CD4-positive, CD25-positive, alpha-beta regulatory T cell (primary cell): ENCODE measurements at regions not wholly inside any gene's neighbourhood (a gene's known extent, or its start where the extent isn't known, plus 50 kb on each side); places are given as distances from the start of the nearest gene placed in this dataset.
"Not testable (repeated sequence)": the region's sequence is repeated elsewhere in the genome, so short reads cannot be mapped to it uniquely, and the experiment has no call there.

ENCODE experiments used
- ATAC-seq, 2 donors: fragments of 150-1000 bp; cut with Tn5 transposase; one replicate each; pipeline ENCODE4 v1.10.0; 2021; ENCODE audit warnings: low read depth in 2 of 2, moderate number of reproducible peaks in 2 of 2, moderate library complexity in 1 of 2
- DNase-seq, 3 donors: peaks; one replicate each; pipeline versions ENCODE4 v3.0.0 to v3.0.0-alpha.2; 2012 to 2022; ENCODE audit warnings: mixed read lengths in 1 of 3
- H3K27ac ChIP-seq: one replicate; pipeline ENCODE4 v1.7.0; 2013; ENCODE audit warnings: mild to moderate bottlenecking, low read length; ENCODE audit not compliant: insufficient read depth, poor library complexity, severe bottlenecking
- H3K27me3 ChIP-seq: one replicate; pipeline ENCODE4 v1.7.0; 2013; ENCODE audit warnings: low read length; ENCODE audit not compliant: control insufficient read depth, insufficient read depth
- H3K36me3 ChIP-seq: one replicate; pipeline ENCODE4 v1.7.0; 2013; ENCODE audit warnings: mild to moderate bottlenecking, low read length, moderate library complexity; ENCODE audit not compliant: control insufficient read depth, insufficient read depth
- H3K4me1 ChIP-seq: 2 replicates; pipeline ENCODE4 v1.7.0; 2013; ENCODE audit warnings: mild to moderate bottlenecking, low read length; ENCODE audit not compliant: insufficient read depth, control insufficient read depth, poor library complexity, severe bottlenecking
- H3K4me3 ChIP-seq: one replicate; pipeline ENCODE4 v1.7.0; 2013; ENCODE audit warnings: low read depth, mild to moderate bottlenecking, low read length, moderate library complexity
- H3K9me3 ChIP-seq, 2 experiments: 1 replicate in 1 of 2; 2 replicates in 1 of 2; pipeline ENCODE4 v1.7.0; 2013; ENCODE audit warnings: low read length in 2 of 2, mild to moderate bottlenecking in 1 of 2, moderate library complexity in 1 of 2; ENCODE audit not compliant: control insufficient read depth in 2 of 2
- H3K27ac Mint-ChIP-seq, 3 donors: one replicate each; pipeline ENCODE4 v1.8.0; 2020 to 2022; ENCODE audit warnings: mild to moderate bottlenecking in 3 of 3, mixed read lengths in 3 of 3, moderate library complexity in 2 of 3
- H3K27me3 Mint-ChIP-seq: one replicate; pipeline ENCODE4 v1.8.0; 2022; ENCODE audit warnings: mild to moderate bottlenecking, mixed read lengths
- H3K36me3 Mint-ChIP-seq: one replicate; pipeline ENCODE4 v1.8.0; 2020; ENCODE audit warnings: mixed read lengths
- H3K4me1 Mint-ChIP-seq, 4 donors: one replicate each; pipeline ENCODE4 v1.8.0; 2020 to 2022; ENCODE audit warnings: mixed read lengths in 4 of 4, mild to moderate bottlenecking in 1 of 4
- H3K4me3 Mint-ChIP-seq, 4 donors: one replicate each; pipeline ENCODE4 v1.8.0; 2020 to 2022; ENCODE audit warnings: mild to moderate bottlenecking in 4 of 4, mixed read lengths in 4 of 4, moderate library complexity in 3 of 4
- H3K9me3 Mint-ChIP-seq, 7 donors: one replicate each; pipeline ENCODE4 v1.8.0; 2020 to 2022; ENCODE audit warnings: mixed read lengths in 7 of 7, mild to moderate bottlenecking in 3 of 7, moderate library complexity in 2 of 7

GRCh38 chr1:157310805-157311729 lies 172.9 kb upstream of the ETV3 start:
- not testable (repeated sequence) for H3K4me1 Mint-ChIP-seq, H3K4me1 ChIP-seq, H3K36me3 ChIP-seq, ATAC-seq, H3K27me3 ChIP-seq, H3K36me3 Mint-ChIP-seq, H3K9me3 ChIP-seq, H3K27ac Mint-ChIP-seq, H3K27ac ChIP-seq, H3K9me3 Mint-ChIP-seq, H3K4me3 ChIP-seq, H3K4me3 Mint-ChIP-seq
- peak in 1 of 3 donors; percentile 8 for DNase-seq
- peaks cover 18% of the 10 kb centered on the region for H3K27me3 Mint-ChIP-seq

GRCh38 chr1:157310401-157310800 lies 172.2 kb upstream of the ETV3 start:
- peaks cover 0 to 3% (median 0%) of the 10 kb centered on the region in 7 donors for H3K9me3 Mint-ChIP-seq
- no peak overlapping the region for H3K27ac Mint-ChIP-seq
- H3K27me3 ChIP-seq = peaks cover 9% of the 10 kb centered on the region
- H3K36me3 ChIP-seq = no peaks in the 10 kb centered on the region
- no peaks in the 10 kb centered on the region for H3K4me1 ChIP-seq
- H3K27ac ChIP-seq = no peak overlapping the region
- peaks cover 18% of the 10 kb centered on the region for H3K27me3 Mint-ChIP-seq
- H3K9me3 ChIP-seq = no peaks in the 10 kb centered on the region
- H3K4me1 Mint-ChIP-seq = no peaks in the 10 kb centered on the region
- DNase-seq (no peak), ATAC-seq (no peak)
- H3K4me3 ChIP-seq = no peak overlapping the region
- no peaks in the 10 kb centered on the region for H3K36me3 Mint-ChIP-seq
- H3K4me3 Mint-ChIP-seq = no peak overlapping the region

DNA sequence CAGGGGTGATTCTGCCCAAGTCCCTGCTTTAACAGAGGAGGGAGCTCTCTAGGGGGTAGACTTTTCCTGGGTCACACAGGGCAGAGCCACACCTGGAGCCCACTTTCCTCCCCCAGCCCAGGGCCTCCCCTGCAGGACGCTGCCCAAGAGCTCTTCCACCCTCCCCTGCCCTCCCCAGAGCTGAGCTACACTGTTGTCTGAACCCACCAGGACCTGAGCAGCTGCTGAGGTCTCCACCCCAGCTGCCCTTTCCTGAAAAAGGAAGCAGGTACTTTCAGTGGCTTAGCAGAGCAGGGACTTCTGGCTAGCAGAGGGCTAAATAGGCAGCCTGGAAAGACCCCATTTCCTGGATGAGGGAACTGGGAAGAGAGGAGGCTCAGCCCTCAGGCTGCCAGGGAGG lies 169.3 kb upstream of the ETV3 start:
- H3K36me3 ChIP-seq = no peaks in the 10 kb centered on the region
- Mint-ChIP-seq H3K27me3 (peaks cover 18% of the 10 kb centered on the region), H3K9me3 (peaks cover 0 to 2% (median 0%) of the 10 kb centered on the region in 7 donors), H3K27ac (no peak overlapping the region), H3K4me3 (no peak overlapping the region), H3K36me3 (no peaks in the 10 kb centered on the region), H3K4me1 (no peaks in the 10 kb centered on the region)
- ATAC-seq (no peak), DNase-seq (no peak)
- H3K4me1 ChIP-seq = no peaks in the 10 kb centered on the region
- H3K4me3 ChIP-seq = no peak overlapping the region
- peaks cover 5% of the 10 kb centered on the region for H3K27me3 ChIP-seq
- no peak overlapping the region for H3K27ac ChIP-seq
- H3K9me3 ChIP-seq = no peaks in the 10 kb centered on the region

DNA sequence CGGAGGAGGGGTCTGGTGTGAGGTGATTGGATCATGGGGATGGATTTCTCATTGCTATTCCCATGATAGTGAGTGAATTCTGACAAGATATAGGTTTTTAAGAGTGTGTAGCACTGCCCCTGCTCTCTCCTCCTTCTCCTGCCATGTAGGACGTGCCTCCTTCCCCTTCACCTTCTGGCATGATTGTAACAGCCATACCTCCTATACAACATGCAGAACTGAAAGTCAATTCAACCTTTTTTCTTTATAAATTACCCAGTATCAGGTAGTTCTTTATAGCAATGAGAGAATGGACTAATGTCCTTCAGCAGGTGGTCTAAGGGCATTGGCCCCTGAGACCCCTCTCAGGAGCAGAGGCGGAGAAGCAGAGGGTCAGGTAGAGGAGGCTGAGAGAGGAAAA lies 168.7 kb upstream of the ETV3 start:
- no peak overlapping the region for H3K27ac ChIP-seq
- no peak overlapping the region for H3K4me3 Mint-ChIP-seq

GRCh38 chr1:157304271-157304670 lies 166.1 kb upstream of the ETV3 start:
- Mint-ChIP-seq H3K4me3 (no peak overlapping the region), H3K4me1 (no peaks in the 10 kb centered on the region), H3K36me3 (no peaks in the 10 kb centered on the region), H3K27ac (no peak overlapping the region), H3K9me3 (peaks cover 0 to 2% (median 0%) of the 10 kb centered on the region in 7 donors), H3K27me3 (peaks cover 9% of the 10 kb centered on the region)
- H3K9me3 ChIP-seq = no peaks in the 10 kb centered on the region
- no peaks in the 10 kb centered on the region for H3K4me1 ChIP-seq
- no peaks in the 10 kb centered on the region for H3K27me3 ChIP-seq
- H3K4me3 ChIP-seq = no peak overlapping the region
- DNase-seq (no peak), ATAC-seq (no peak)
- no peaks in the 10 kb centered on the region for H3K36me3 ChIP-seq
- H3K27ac ChIP-seq = no peak overlapping the region

More for the DNA sequence above, 168.7 kb upstream of the ETV3 start:
- no peak for ATAC-seq
- Histone ChIP-seq H3K36me3 (no peaks in the 10 kb centered on the region), H3K9me3 (no peaks in the 10 kb centered on the region), H3K4me1 (no peaks in the 10 kb centered on the region), H3K4me3 (no peak overlapping the region), H3K27me3 (peaks cover 3% of the 10 kb centered on the region)
- H3K36me3 Mint-ChIP-seq = no peaks in the 10 kb centered on the region
- H3K27me3 Mint-ChIP-seq = peaks cover 13% of the 10 kb centered on the region
- no peak for DNase-seq
- H3K27ac Mint-ChIP-seq = no peak overlapping the region
- H3K4me1 Mint-ChIP-seq = no peaks in the 10 kb centered on the region
- H3K9me3 Mint-ChIP-seq = peaks cover 0 to 2% (median 0%) of the 10 kb centered on the region in 7 donors

GRCh38 chr1:157302724-157303123 lies 164.5 kb upstream of the ETV3 start:
- no peak overlapping the region for H3K4me3 ChIP-seq
- no peak for ATAC-seq
- peaks cover 9% of the 10 kb centered on the region for H3K27me3 Mint-ChIP-seq

GRCh38 chr1:157302199-157302497 lies 164.0 kb upstream of the ETV3 start:
- DNase-seq (no peak), ATAC-seq (no peak)
- no peak overlapping the region for H3K4me3 ChIP-seq
- Mint-ChIP-seq H3K27ac (peak overlapping the region in 1 of 3 donors; percentile 12), H3K4me1 (no peaks in the 10 kb centered on the region), H3K4me3 (no peak overlapping the region), H3K27me3 (peaks cover 9% of the 10 kb centered on the region), H3K9me3 (peaks cover 0 to 2% (median 0%) of the 10 kb centered on the region in 7 donors), H3K36me3 (no peaks in the 10 kb centered on the region)
- H3K27me3 ChIP-seq = no peaks in the 10 kb centered on the region
- no peaks in the 10 kb centered on the region for H3K9me3 ChIP-seq
- no peaks in the 10 kb centered on the region for H3K4me1 ChIP-seq
- no peak overlapping the region for H3K27ac ChIP-seq
- H3K36me3 ChIP-seq = no peaks in the 10 kb centered on the region

More at GRCh38 chr1:157302724-157303123, 164.5 kb upstream of the ETV3 start:
- no peak for DNase-seq
- H3K9me3 ChIP-seq = no peaks in the 10 kb centered on the region
- H3K27ac ChIP-seq = no peak overlapping the region
- Mint-ChIP-seq H3K27ac (no peak overlapping the region), H3K4me1 (no peaks in the 10 kb centered on the region), H3K36me3 (no peaks in the 10 kb centered on the region), H3K4me3 (no peak overlapping the region), H3K9me3 (peaks cover 0 to 2% (median 0%) of the 10 kb centered on the region in 7 donors)
- H3K27me3 ChIP-seq = no peaks in the 10 kb centered on the region
- no peaks in the 10 kb centered on the region for H3K36me3 ChIP-seq
- no peaks in the 10 kb centered on the region for H3K4me1 ChIP-seq
